ENCODE measurements at regions not wholly inside any gene's neighbourhood (a gene's known extent, or its start where the extent isn't known, plus 50 kb on each side); places are given as distances from the start of the nearest gene placed in this dataset.

DNA sequence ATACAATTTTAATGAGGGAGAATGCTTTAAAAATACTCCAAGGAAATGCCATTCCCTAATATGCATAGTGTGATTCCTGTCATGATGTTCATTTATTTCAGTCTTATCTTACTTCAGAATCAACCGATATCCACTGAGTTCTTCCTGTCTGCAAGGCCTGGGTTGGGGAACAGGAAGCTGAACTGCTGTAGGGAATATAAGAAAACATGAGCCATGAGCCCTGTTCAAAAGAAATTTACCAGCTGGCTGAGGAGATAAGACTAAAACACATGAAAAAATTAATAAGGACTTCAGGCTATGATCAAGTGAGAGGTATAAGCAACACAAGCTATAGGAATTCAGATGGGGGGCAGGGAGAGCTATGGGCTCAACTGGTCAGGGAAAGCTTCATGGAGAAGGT, 184.7 kb downstream of the PLPP4 start:
- DNase-seq (ENCODE audit: low read depth), result no peak

DNA sequence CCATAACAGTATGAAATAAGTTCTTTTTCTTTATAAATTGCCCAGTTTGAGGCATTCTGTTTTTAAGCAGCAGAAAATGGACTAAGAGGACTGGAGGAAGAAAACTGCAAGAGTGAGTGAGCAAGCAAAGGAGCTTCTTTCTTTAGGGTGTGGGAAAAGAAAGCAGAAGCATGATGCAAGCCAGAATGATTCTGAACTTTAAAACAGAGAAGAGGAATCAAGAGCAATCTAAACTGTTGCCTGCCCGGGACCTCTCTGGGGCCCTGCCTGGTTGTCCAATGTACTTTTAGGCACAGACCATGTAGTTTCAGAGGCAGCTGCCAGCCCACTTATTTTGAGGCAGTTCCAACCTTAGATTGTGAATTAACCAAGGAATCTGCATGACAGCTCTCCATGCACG, 186.3 kb downstream of the PLPP4 start:
- no peak for DNase-seq (ENCODE audit: low read depth)

DNA sequence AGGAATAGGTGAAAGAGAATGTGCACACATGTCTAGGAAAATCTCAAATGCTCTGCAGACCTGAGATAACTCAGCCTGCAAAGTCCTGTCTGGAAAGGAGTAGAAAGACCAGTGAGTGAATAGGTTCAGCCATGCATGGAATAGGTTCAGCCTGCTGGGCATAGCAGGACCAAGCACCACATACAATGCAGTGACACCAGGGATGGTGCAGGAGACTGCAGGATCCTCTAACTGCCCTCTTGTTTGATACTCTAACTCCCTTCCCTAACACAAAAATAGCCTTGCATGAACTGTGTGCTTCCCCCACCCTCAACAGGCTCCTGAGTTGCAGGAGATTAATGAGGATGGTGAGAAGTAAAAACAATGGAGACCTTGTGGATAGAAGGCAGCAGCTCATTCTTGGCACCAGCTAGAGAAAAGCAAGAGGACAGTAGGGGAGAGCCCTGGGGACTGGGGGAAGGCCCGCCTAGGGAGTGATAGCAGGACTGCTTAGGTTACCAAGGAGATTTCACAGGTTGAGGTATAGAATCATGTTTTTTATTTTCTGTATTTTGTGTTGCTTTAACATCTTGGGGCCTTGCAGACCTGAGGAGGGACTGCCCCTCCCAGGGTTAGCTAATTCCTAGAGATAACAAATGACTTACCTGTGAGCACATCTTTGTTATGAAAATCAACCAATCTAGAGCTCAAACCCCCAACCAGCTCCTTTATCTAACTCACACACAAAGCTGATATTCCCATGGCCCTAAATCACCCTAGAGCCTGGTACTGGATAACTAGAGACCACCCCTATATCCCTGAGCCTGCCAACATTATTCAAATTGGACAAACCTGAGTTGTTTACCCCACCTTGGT, 187.8 kb downstream of the PLPP4 start:
- DNase-seq (ENCODE audit: low read depth), result no peak

DNA sequence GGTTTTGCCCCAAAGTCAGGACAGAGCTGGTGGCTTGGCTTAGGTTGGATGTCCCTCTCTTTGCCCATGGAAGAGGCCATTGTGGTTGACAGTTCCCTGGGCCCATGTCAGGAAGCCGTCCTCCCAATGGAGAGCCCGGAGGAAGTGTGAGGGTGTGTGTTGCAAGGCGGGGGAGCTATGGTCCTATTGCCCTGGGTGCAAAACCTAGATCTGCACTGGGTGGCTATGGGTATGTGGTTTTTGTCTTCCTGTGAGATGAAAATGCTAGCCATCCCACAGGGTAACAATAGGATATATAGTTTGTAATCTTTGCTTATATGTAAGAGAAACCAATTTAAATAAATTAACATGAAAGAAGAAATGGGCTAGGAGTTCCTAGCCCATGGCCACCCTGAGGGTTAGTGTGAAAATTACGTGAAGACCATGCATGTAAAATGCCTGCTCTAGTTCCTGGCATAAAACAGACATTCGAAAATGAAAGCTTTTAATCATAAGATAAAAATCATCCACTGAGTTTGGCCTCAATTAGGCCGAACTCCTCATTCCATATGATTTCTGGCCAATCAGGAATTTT, 189.2 kb downstream of the PLPP4 start:
- DNase-seq (ENCODE audit: low read depth), result no peak

DNA sequence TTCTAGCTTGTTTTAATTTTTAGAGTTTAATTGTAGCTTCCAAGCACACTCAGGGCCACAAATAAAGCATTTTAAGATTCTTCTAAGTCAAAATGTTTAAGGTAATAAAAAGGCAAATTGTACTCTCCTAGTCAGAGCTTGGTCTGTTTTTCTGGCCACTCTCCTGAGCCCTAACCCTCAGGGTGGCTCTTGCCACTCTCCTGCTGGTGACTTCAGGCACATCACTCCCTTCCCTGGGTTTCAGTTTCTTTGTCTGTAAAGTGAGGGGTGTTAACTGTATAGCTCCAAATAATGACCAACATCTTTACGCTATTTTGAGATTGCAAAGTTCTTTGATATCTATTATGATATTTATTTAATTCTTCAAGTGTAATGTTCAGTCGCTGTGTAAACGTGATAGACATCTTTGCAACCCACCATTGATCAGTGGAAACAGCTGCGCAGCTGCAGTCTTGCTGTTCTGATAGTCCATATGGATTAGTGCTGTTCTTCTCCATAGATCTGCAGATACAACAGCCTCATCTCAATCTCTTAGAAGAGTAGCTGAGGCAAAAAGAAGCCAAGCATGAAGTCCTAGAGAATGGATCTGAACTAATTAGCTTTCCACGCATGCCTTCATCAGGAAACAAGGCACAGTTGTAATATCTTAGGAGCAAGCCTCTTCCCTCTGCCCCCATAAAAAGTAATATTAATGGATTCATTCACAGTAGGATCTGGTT, 189.9 kb downstream of the PLPP4 start:
- DNase-seq (ENCODE audit: low read depth), result no peak

DNA sequence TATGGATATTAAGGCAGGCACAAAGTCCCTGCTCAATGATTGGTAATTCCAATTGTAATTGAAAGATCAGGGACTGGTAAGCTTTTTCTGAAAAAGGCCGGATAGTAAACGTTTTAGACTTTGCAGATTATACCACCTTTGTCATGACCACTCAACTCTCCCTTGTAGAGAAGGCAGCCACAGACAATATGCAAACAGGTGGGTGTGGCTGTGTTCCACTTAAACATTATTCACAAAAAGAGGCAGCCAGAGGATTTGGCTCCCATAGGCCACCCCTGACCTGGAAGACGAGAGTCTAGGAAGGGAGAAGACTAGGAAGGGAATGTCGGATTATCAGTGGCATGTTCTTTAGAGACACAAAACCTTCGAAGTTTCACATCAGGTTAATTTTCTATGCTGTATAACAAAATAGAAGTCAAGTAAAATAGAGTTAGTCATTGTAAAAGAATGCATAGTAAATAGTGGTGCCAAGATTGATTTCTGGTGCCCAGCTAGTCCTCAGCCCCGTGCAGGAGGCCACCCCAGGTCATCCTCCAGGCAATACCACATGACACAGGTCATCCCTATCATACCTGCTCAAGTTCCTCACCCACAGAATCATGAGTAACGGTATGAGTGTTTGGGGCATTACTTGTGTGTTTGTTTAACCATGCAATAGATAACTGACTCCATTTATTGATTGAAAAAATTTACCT, 193.8 kb downstream of the PLPP4 start:
- DNase-seq (ENCODE audit: low read depth), result no peak

DNA sequence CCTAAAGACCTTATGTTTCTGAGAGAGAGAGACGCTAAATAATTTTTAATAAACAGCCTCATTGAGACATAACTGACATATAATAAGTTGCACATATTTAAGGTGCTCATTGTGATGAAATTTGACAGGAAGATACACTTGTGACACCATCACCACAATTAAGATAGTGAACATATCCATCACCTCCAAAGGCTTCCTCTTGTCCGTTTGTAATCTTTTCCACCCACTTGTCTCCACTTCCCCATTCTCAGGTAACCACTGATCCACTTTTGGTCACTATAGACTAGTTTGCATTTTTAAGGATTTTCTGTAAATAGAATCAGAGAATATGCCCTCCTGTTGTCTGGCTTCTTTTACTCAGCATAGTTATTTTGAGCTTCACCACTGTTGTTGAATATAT, 195.1 kb upstream of the WDR11 start:
- no peak for DNase-seq (ENCODE audit: low read depth)

DNA sequence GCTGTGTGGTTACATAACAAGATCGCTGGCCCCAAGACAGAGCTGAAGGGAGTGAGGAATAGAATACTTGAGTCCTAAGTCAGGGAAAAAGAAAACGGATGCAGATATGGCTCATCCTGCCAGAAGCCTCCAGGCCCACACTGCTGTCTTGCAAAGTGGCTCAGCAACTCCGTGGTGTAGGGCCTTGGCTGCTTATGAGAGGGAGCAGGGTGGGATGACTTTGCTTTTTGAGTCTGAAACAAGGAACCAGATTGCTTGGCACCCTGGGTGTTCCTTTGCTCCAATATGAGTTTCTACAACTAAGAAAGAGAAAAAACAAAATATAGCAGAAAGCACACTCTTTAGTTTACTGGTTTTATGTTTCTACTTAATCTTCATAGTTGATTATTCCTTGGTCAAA, 193.8 kb upstream of the WDR11 start:
- no peak for DNase-seq (ENCODE audit: low read depth)

DNA sequence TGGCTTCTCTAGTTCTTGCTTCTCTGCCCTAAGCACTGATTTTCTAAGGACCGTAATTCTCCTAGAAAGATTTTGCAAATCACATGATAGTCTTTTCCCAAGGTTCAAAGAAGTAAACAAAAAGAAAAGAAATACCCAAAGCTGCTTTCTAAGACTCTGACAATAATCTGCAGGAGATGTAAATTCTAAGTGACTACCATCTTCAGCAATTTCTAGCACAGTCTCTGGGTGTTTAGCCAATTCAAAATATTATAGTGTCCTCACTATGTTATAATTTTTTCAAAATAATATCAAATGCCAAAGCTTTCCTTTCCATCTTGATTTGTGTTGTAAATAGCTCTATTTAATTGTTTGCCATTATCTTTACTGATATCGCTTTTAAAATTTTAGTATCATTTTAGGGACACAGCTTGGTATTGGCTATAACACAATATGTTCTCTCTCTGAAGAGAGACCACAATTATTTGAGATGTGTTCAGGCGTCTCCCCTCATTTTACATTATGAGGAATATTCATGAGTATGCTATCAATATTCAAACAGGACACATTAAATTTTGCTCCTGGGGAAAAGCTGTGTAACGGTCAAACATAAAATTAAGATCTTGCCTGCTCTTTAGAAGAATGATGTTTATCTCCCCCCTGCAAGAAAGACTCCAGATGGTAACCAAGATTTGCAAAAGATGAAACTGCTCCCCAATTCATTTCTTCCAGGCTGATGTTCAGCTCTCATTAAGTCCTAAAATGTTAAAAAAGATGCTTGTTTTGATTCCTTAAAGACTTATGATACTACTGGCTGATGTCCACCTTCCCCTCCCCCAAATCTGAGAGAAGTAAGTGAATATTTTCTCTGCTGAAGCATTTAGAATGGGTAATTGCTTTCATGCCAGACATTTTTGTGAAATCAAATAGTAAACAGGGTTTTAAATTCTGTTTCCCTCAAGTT, 191.9 kb upstream of the WDR11 start:
- DNase-seq (ENCODE audit: low read depth), result no peak

DNA sequence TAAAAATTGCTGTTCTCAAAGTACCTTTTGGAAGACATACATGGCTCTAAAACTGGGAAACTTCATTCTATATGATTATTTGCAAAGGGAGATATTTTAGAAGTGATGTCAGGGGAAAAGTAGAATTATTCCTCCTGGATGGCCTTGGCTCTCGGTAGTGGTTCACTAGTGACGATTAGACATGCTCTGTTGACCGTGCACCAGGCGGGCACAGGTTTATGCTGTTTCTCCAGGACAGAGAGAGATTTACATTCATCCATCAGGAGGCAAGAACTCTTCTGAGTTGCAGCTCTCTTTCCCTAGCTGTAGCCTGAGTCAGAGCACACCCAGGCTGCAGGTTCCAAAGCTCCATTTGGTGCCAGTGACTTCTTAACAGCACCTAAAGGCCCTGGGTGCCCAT, 184.9 kb upstream of the WDR11 start:
- DNase-seq (ENCODE audit: low read depth), result no peak

DNA sequence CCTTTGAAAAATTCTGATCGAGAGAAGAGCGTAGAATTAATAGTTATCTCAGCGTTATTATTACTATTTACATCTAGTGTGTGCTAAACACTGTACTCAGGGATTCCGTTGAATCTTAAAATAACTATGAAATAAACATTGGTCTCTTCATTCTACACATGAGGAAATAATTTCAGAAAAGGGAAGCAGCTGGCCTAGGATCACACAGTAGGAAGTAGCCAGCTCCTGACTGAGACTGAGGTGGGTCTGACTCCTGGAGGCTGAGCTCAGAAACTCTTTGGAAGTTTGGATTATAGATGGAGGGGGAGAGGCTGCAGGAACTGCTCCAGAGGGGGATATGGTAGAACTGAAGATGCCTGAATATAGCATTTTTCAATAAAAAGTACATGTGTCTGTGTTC, 183.9 kb upstream of the WDR11 start:
- DNase-seq (ENCODE audit: low read depth), result no peak

DNA sequence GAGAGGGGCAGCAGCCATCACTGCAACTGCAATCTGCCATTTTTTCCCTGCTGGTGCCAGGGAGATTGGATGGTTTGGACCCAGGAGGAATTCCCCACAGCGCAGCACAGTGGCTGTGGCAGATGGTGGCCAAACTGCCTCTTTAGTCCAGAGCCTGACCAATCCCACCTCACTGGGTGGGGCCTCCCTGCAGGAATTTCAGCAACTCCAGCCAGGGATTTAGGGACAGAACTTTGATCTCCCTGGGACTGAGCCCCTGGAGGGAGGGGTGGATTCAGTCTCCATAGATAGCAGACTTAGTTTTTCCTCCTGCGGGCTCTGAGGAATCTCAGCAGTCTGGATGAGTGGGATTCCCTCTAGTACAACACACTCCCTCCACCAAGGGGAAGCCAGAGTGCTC, 179.7 kb upstream of the WDR11 start:
- no peak for DNase-seq (ENCODE audit: low read depth)

DNA sequence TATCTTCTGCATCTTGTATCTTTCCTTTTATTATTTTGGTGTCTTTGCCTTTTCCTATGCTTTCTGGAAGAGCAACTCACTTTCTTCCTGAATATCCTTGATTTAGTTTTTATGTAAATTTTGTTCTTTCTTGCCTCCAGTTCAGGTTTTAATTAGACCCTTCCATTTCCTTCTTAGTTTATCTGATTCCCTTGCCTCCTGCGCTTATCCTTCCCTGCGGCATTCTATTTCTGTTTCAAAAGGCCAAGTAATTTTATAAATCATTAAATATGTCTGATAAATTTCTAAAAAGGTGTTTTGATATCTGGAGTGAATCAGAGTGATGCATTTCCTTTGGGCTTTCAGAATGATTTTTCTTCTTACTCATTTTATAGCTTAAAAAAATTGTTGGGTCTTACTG, 167.7 kb upstream of the WDR11 start:
- no peak for DNase-seq (ENCODE audit: low read depth)

DNA sequence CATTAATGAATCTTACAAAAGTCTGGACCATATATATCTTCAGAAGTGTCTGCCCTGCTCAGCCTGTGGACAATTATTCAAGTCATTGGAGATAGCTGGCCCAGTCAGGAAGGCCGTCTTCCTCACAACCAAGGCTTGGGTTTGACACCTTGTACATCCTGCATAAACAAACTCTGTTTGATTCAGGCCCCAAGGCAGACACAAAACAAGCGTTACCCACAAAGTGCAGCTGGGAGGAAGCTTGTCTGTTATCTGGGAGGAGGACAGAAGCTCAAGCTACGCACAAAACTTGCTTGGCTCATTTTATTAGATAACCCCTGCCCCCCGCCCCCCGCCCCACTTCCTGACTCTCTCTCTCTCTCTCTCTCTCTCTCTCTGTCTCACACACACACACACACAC, 166.9 kb upstream of the WDR11 start:
- no peak for DNase-seq (ENCODE audit: low read depth)

DNA sequence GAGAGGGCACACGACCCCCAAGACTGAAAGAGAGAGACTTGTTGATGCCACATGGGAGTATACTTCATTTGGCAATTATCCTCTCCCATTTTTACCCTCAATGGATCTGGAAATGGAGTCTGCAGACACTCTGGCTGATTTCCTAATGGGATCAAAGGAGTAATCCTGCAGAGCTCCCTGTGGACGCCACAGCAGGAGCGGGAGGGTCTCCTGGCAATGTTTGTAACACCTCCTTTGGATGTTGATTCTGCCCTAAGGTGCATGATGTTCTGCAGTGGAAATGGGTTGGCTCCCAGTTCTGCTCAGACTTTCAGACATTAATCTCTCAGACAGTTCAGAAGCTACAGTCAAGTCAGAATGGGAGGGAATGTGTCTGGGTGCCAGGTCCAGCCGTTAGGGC, 166.0 kb upstream of the WDR11 start:
- no peak for DNase-seq (ENCODE audit: low read depth)

DNA sequence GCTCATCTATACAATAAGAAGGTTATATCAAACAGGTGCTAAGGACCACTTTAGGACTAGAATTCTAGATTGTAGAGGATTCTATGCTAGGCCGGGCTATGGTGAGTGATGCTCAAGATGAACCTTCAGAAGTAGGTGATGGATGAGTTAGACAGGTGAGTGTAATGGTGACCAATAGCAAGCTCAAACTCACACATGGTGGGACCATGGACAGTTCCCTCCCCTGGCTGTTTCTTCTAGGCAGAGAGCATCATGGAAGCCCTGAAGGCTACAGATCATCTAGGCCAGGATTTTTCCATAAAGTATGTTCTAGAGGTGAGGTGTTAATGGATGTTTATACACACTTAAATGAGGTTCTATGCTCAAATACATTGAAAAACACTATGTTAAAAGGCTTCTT, 162.2 kb upstream of the WDR11 start:
- no peak for DNase-seq (ENCODE audit: low read depth)

DNA sequence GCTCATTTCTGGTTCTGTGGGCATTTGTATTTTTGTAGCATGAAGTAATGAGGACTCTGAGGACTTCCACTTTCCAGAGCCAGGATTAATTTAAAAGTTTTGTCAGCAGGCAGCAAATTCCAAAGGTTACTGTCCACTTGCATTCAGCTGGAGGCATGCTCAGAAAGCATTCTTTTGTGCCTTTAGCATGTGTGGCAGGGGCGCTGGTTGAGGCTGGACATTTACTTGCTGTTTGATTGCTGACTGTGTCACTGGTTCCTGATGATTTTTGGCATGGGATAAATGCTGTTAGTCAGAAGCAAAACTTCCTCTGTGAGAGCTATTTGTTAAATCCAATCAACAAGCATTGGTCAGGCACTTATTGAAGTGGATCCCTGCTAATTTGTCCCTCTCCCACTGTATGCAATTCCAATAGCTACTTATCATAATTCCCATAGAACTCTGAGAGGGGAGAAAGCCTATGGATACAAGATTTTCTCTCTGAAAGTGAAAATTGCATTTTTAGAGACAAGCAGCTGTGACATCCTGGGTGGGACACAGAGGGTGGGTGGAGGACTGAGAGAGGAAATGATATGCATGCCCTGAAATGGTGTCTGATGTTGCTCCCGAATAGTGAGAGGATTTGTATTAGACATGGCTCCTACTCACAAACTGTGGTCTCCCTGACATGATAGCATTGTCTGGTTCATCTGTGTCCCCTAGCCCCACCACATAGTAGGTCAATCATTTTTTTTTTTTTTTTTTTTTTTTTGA, 161.2 kb upstream of the WDR11 start:
- no peak for DNase-seq (ENCODE audit: low read depth)

DNA sequence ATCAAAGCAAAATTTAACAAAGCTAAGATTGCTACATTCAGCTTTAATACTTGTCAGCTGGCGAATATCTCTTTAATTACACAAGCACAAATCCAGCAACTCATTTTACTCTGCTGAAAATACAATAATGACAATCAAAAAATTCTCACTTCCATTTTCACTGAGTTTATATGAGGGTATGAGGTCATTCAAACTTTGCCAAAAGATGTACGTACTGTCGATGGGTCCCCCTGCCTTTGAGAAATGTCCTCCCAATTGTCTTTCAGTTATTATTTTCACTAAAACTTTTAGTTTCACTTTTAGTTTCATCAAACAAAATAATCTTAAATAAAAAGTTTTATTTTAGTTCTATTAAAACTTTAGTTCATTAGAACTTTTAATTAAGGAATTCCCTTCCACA, 159.5 kb upstream of the WDR11 start:
- no peak for DNase-seq (ENCODE audit: low read depth)

DNA sequence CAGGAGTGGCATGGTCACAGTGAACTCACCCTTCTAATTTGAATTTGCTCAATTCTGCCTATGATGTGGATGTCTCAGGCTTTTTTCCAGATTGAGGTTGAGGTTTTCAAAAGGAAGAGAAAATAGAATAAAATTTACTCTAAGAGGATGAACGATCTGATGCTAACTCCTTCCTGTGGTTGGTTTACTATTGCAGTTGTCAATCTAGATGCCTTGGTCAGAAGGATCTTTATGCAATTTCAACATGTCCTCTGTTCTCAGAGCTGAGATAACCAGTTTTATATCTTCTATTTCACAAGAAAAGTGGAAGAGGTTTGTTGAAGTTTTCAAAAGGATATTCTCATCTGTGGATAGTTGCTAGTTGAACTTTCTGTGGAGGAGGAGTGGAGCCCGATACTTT, 150.7 kb upstream of the WDR11 start:
- DNase-seq (ENCODE audit: low read depth), result no peak

DNA sequence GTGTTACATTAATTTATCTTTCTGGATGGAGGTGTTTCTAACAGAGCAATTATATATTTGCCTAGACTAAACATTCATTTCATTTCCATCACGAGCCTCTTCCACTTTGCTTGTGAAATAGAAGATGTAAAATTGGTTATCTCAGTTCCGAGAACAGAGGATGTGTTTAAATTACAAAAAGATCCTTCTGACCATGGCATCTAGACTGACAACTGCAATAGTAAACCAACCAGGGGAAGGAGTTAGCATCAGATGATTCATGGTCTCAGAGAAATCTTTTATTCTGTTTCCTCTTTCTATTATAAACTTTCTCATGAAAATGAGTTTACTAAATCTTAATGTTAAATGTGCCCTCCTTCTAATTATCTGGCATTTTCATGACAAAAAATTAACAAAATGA, 149.8 kb upstream of the WDR11 start:
- no peak for DNase-seq (ENCODE audit: low read depth)

DNA sequence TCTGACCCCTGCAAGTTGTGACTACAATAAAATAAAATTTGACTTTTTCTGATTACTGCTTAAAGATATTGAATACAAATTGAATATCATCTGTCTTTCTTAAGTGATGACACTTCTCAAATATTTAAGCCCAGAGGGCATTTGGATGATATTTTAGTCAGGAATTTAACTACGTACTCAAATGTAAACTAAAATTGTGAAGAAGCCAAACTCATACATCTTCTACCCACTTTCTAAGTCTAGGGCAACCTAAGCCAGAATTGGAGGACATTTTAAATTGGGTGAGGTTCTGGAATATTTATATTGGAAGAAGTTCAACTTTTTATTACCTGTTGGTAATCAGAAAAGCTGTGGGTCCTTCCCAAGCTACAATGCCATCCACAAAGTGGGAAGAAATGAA, 149.1 kb upstream of the WDR11 start:
- no peak for DNase-seq (ENCODE audit: low read depth)
